Erythroblast (primary cell): ENCODE measurements at regions not wholly inside any gene's neighbourhood (a gene's known extent, or its start where the extent isn't known, plus 50 kb on each side); places are given as distances from the start of the nearest gene placed in this dataset.

Experiments used
- GATA1 ChIP-seq: IDR thresholded peaks from 2 replicates; pipeline ENCODE4 v1.6.1; 2011; ENCODE audit warnings: low read depth, mild to moderate bottlenecking, control low read depth, low read length, moderate library complexity
- POLR2A ChIP-seq: IDR thresholded peaks from 2 replicates; pipeline ENCODE4 v1.6.1; 2011; ENCODE audit warnings: mild to moderate bottlenecking, low read length

- TF ChIP-seq POLR2A (no peak), GATA1 (no peak)
These were observed 103.5 kb upstream of the ST6GALNAC5 start for GRCh38 chr1:76763738-76764137.
